ENCODE measurements at regions not wholly inside any gene's neighbourhood (a gene's known extent, or its start where the extent isn't known, plus 50 kb on each side); places are given as distances from the start of the nearest gene placed in this dataset.
"Not testable (repeated sequence)": the region's sequence is repeated elsewhere in the genome, so short reads cannot be mapped to it uniquely, and the experiment has no call there.

GRCh38 chr4:13994016-13994415 lies 366.5 kb upstream of the BOD1L1 start:
- H3K36me3 ChIP-seq (ENCODE audit: insufficient read depth, low read depth, low read length) = no peaks in the 10 kb centered on the region
- no peak overlapping the region for H3K27ac ChIP-seq (ENCODE audit: low read length)
- no peak overlapping the region for H3K9ac ChIP-seq (ENCODE audit: low read depth, low read length)
- H3K4me1 ChIP-seq (ENCODE audit: insufficient read depth, low read length) = no peaks in the 10 kb centered on the region
- H3K27me3 ChIP-seq (ENCODE audit: insufficient read depth, low read length) = no peaks in the 10 kb centered on the region
- H3K9me3 ChIP-seq (ENCODE audit: insufficient read depth, low read depth, low read length) = no peaks in the 10 kb centered on the region
- no peak overlapping the region for H3K4me3 ChIP-seq (ENCODE audit: low read length)

GRCh38 chr4:13998850-13999445 lies 371.4 kb upstream of the BOD1L1 start:
- Histone ChIP-seq H3K36me3 (ENCODE audit: insufficient read depth, low read depth, low read length) (no peaks in the 10 kb centered on the region), H3K27ac (ENCODE audit: low read length) (no peak overlapping the region), H3K9me3 (ENCODE audit: insufficient read depth, low read depth, low read length) (peaks cover 32% of the 10 kb centered on the region), H3K4me3 (ENCODE audit: low read length) (no peak overlapping the region), H3K27me3 (ENCODE audit: insufficient read depth, low read length) (no peaks in the 10 kb centered on the region), H3K9ac (ENCODE audit: low read depth, low read length) (no peak overlapping the region), H3K4me1 (ENCODE audit: insufficient read depth, low read length) (no peaks in the 10 kb centered on the region)

GRCh38 chr4:14000091-14000814 lies 372.7 kb upstream of the BOD1L1 start:
- Histone ChIP-seq H3K27me3 (ENCODE audit: insufficient read depth, low read length) (no peaks in the 10 kb centered on the region), H3K27ac (ENCODE audit: low read length) (no peak overlapping the region), H3K9me3 (ENCODE audit: insufficient read depth, low read depth, low read length) (peaks cover 32% of the 10 kb centered on the region), H3K36me3 (ENCODE audit: insufficient read depth, low read depth, low read length) (no peaks in the 10 kb centered on the region), H3K9ac (ENCODE audit: low read depth, low read length) (no peak overlapping the region), H3K4me1 (ENCODE audit: insufficient read depth, low read length) (no peaks in the 10 kb centered on the region), H3K4me3 (ENCODE audit: low read length) (no peak overlapping the region)

- peaks cover 32% of the 10 kb centered on the region for H3K9me3 ChIP-seq (ENCODE audit: insufficient read depth, low read depth, low read length)
- not testable (repeated sequence) for H3K36me3 ChIP-seq (ENCODE audit: insufficient read depth, low read depth, low read length); H3K27ac ChIP-seq (ENCODE audit: low read length); H3K4me1 ChIP-seq (ENCODE audit: insufficient read depth, low read length); H3K9ac ChIP-seq (ENCODE audit: low read depth, low read length); H3K27me3 ChIP-seq (ENCODE audit: insufficient read depth, low read length); H3K4me3 ChIP-seq (ENCODE audit: low read length)
Measured at GRCh38 chr4:14002331-14002730, 374.8 kb upstream of the BOD1L1 start.

GRCh38 chr4:14008494-14008893 lies 381.0 kb upstream of the BOD1L1 start:
- Histone ChIP-seq H3K4me1 (ENCODE audit: insufficient read depth, low read length) (no peaks in the 10 kb centered on the region), H3K27ac (ENCODE audit: low read length) (no peak overlapping the region), H3K9ac (ENCODE audit: low read depth, low read length) (no peak overlapping the region), H3K4me3 (ENCODE audit: low read length) (no peak overlapping the region), H3K36me3 (ENCODE audit: insufficient read depth, low read depth, low read length) (no peaks in the 10 kb centered on the region), H3K9me3 (ENCODE audit: insufficient read depth, low read depth, low read length) (peaks cover 4% of the 10 kb centered on the region), H3K27me3 (ENCODE audit: insufficient read depth, low read length) (no peaks in the 10 kb centered on the region)

GRCh38 chr4:14018191-14018853 lies 390.8 kb upstream of the BOD1L1 start:
- Histone ChIP-seq H3K27ac (ENCODE audit: low read length) (no peak overlapping the region), H3K4me3 (ENCODE audit: low read length) (no peak overlapping the region), H3K9ac (ENCODE audit: low read depth, low read length) (no peak overlapping the region), H3K36me3 (ENCODE audit: insufficient read depth, low read depth, low read length) (no peaks in the 10 kb centered on the region), H3K9me3 (ENCODE audit: insufficient read depth, low read depth, low read length) (peaks cover 10% of the 10 kb centered on the region), H3K27me3 (ENCODE audit: insufficient read depth, low read length) (no peaks in the 10 kb centered on the region), H3K4me1 (ENCODE audit: insufficient read depth, low read length) (no peaks in the 10 kb centered on the region)

- Histone ChIP-seq H3K27ac (ENCODE audit: low read length) (no peak overlapping the region), H3K9me3 (ENCODE audit: insufficient read depth, low read depth, low read length) (no peaks in the 10 kb centered on the region), H3K36me3 (ENCODE audit: insufficient read depth, low read depth, low read length) (no peaks in the 10 kb centered on the region), H3K9ac (ENCODE audit: low read depth, low read length) (no peak overlapping the region), H3K4me1 (ENCODE audit: insufficient read depth, low read length) (no peaks in the 10 kb centered on the region), H3K4me3 (ENCODE audit: low read length) (no peak overlapping the region), H3K27me3 (ENCODE audit: insufficient read depth, low read length) (no peaks in the 10 kb centered on the region)
Measured at GRCh38 chr4:14022456-14022855, 394.9 kb upstream of the BOD1L1 start.

- Histone ChIP-seq H3K27ac (ENCODE audit: low read length) (no peak overlapping the region), H3K4me3 (ENCODE audit: low read length) (no peak overlapping the region), H3K9me3 (ENCODE audit: insufficient read depth, low read depth, low read length) (no peaks in the 10 kb centered on the region), H3K27me3 (ENCODE audit: insufficient read depth, low read length) (no peaks in the 10 kb centered on the region), H3K36me3 (ENCODE audit: insufficient read depth, low read depth, low read length) (no peaks in the 10 kb centered on the region), H3K4me1 (ENCODE audit: insufficient read depth, low read length) (no peaks in the 10 kb centered on the region), H3K9ac (ENCODE audit: low read depth, low read length) (no peak overlapping the region)
Measured at GRCh38 chr4:14023036-14023435, 395.5 kb upstream of the BOD1L1 start.

GRCh38 chr4:14023896-14024295 lies 396.4 kb upstream of the BOD1L1 start:
- no peak overlapping the region for H3K9ac ChIP-seq (ENCODE audit: low read depth, low read length)

GRCh38 chr4:14025111-14025510 lies 397.6 kb upstream of the BOD1L1 start:
- Histone ChIP-seq H3K4me3 (ENCODE audit: low read length) (no peak overlapping the region), H3K4me1 (ENCODE audit: insufficient read depth, low read length) (no peaks in the 10 kb centered on the region), H3K27ac (ENCODE audit: low read length) (no peak overlapping the region), H3K36me3 (ENCODE audit: insufficient read depth, low read depth, low read length) (no peaks in the 10 kb centered on the region), H3K9me3 (ENCODE audit: insufficient read depth, low read depth, low read length) (no peaks in the 10 kb centered on the region), H3K27me3 (ENCODE audit: insufficient read depth, low read length) (no peaks in the 10 kb centered on the region), H3K9ac (ENCODE audit: low read depth, low read length) (no peak overlapping the region)

More at GRCh38 chr4:14023896-14024295, 396.4 kb upstream of the BOD1L1 start:
- no peak overlapping the region for H3K27ac ChIP-seq (ENCODE audit: low read length)
- no peaks in the 10 kb centered on the region for H3K4me1 ChIP-seq (ENCODE audit: insufficient read depth, low read length)
- no peaks in the 10 kb centered on the region for H3K27me3 ChIP-seq (ENCODE audit: insufficient read depth, low read length)
- no peaks in the 10 kb centered on the region for H3K9me3 ChIP-seq (ENCODE audit: insufficient read depth, low read depth, low read length)
- H3K4me3 ChIP-seq (ENCODE audit: low read length) = no peak overlapping the region
- H3K36me3 ChIP-seq (ENCODE audit: insufficient read depth, low read depth, low read length) = no peaks in the 10 kb centered on the region

GRCh38 chr4:14025891-14026290 lies 398.4 kb upstream of the BOD1L1 start:
- no peaks in the 10 kb centered on the region for H3K4me1 ChIP-seq (ENCODE audit: insufficient read depth, low read length)
- no peaks in the 10 kb centered on the region for H3K36me3 ChIP-seq (ENCODE audit: insufficient read depth, low read depth, low read length)
- no peak overlapping the region for H3K4me3 ChIP-seq (ENCODE audit: low read length)
- no peak overlapping the region for H3K27ac ChIP-seq (ENCODE audit: low read length)
- no peak overlapping the region for H3K9ac ChIP-seq (ENCODE audit: low read depth, low read length)
- no peaks in the 10 kb centered on the region for H3K9me3 ChIP-seq (ENCODE audit: insufficient read depth, low read depth, low read length)
- no peaks in the 10 kb centered on the region for H3K27me3 ChIP-seq (ENCODE audit: insufficient read depth, low read length)

GRCh38 chr4:14028862-14029261 lies 401.3 kb upstream of the BOD1L1 start:
- H3K4me3 ChIP-seq (ENCODE audit: low read length) = no peak overlapping the region
- no peaks in the 10 kb centered on the region for H3K9me3 ChIP-seq (ENCODE audit: insufficient read depth, low read depth, low read length)
- no peak overlapping the region for H3K9ac ChIP-seq (ENCODE audit: low read depth, low read length)
- H3K27ac ChIP-seq (ENCODE audit: low read length) = no peak overlapping the region
- H3K4me1 ChIP-seq (ENCODE audit: insufficient read depth, low read length) = no peaks in the 10 kb centered on the region
- H3K27me3 ChIP-seq (ENCODE audit: insufficient read depth, low read length) = no peaks in the 10 kb centered on the region
- no peaks in the 10 kb centered on the region for H3K36me3 ChIP-seq (ENCODE audit: insufficient read depth, low read depth, low read length)
